ENCODE measurements at regions not wholly inside any gene's neighbourhood (a gene's known extent, or its start where the extent isn't known, plus 50 kb on each side); places are given as distances from the start of the nearest gene placed in this dataset.

DNA sequence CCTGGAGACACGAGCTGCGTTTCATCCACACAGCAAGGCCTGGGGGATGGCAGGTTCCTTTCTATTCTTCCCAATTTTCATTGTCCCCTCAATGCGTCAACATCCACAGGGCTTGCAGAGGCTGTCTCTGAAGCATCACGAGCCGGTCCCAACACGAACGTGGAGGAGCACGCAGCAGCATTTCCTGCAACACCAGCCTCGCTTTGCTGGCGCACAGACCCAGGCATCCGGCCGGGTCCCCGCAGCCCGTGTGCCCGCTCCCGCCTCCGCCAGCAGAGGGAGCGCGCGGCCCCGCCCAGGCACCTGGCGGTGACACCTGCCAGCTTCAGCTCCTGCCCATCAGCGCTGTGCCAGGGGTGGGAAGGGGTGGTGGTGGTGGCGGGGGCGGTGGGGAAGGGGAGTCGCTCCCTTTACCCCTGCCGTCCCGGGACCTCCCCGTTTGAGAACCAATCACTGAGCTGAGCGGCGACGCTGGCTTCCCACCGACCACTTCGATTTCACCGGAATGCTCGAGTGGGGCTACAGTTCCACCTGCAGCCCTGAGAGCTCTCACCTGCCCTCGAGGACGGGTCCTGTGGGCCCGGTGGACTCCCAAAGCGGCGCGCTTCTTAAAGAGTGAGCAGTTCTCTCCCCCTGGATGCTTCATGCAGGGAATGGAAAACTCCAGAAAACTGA is 464.5 kb downstream of the ICE1 start:
- Mint-ChIP-seq H3K4me1 (no peaks in the 10 kb centered on the region), H3K27ac (no peak overlapping the region), H3K4me3 (no peak overlapping the region), H3K9me3 (ENCODE audit: low read depth) (no peaks in the 10 kb centered on the region), H3K27me3 (peaks cover 14% of the 10 kb centered on the region), H3K36me3 (ENCODE audit: low read depth) (no peaks in the 10 kb centered on the region)
- peak; percentile 80 for ATAC-seq
- DNase-seq, result peak; percentile 71
- ChIA-PET POLR2A (no interaction called here), CTCF (interaction anchor here (0.6 to 1.0 kb wide), 3 partner anchors 9 to 581 kb away, joined by 3 to 4 read pairs (median 3); no protein-coding TSS in a partner anchor)
- intact Hi-C loops (cut with DNase I, micrococcal nuclease), result loop anchor here (1.0 to 5.0 kb wide), 3 partner anchors 395 to 690 kb away; no protein-coding TSS in a partner anchor

DNA sequence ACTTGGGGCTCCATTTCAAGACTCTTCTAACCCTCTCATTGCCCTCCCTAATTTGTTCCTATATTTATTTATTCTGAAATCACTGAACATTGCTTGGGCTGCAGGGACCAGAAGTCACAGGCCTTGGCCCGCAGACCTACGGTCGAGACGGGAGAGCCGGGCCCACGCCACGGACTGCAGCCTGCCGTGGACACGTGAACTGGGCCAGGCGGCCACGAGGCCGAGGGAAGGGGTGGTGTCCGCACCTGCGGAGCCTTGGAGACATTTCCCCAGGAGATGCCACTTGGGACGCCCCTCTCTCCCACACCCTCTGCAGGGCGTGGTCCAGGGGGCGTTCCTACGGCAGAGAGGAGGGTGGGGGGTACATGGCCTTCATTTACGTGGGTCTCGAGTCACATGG is 463.9 kb downstream of the ICE1 start:
- no peak overlapping the region for H3K27ac Mint-ChIP-seq
- POLR2A ChIA-PET, result interaction anchor here (0.6 kb wide), 1 partner anchor 87 kb away, joined by 5 read pairs; no protein-coding TSS in a partner anchor
- intact Hi-C loops (cut with DNase I, micrococcal nuclease), result loop anchor here in 1 of 2 experiments (5.0 kb wide), 1 partner anchor 691 kb away; no protein-coding TSS in a partner anchor

DNA sequence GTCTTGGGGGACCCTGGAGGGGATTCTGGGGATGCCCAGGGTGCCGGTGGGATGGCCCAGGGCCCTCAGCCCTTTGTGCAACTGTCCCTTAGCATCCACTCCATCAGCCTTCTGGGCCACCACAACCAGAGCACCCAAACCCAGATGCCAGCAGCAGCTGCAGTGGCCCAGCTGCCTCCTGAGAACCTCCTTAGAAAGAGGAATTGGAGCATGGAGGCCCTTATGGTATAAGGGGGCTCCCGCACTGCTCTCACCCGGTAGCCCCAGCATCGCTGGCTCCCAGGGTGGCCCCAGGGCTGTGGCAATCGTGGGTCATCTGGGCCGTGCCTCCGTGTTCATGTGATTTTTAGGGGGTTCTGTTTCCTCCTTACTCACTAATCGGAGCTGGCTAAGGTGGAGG is 463.3 kb downstream of the ICE1 start:
- no peaks in the 10 kb centered on the region for H3K9me3 Mint-ChIP-seq (ENCODE audit: low read depth)
- CTCF ChIA-PET, result interaction anchor here (0.6 to 1.1 kb wide), 2 partner anchors 15 to 37 kb away, joined by 3 to 4 read pairs; no protein-coding TSS in a partner anchor
- H3K4me1 Mint-ChIP-seq, result no peaks in the 10 kb centered on the region

More for the DNA sequence above, 463.9 kb downstream of the ICE1 start:
- Mint-ChIP-seq H3K36me3 (ENCODE audit: low read depth) (no peaks in the 10 kb centered on the region), H3K4me3 (no peak overlapping the region), H3K4me1 (no peaks in the 10 kb centered on the region), H3K27me3 (peaks cover 13% of the 10 kb centered on the region), H3K9me3 (ENCODE audit: low read depth) (no peaks in the 10 kb centered on the region)
- ATAC-seq (no peak), DNase-seq (no peak)
- CTCF ChIA-PET, result interaction anchor here (0.6 kb wide), 1 partner anchor 15 kb away, joined by 3 read pairs; no protein-coding TSS in a partner anchor

DNA sequence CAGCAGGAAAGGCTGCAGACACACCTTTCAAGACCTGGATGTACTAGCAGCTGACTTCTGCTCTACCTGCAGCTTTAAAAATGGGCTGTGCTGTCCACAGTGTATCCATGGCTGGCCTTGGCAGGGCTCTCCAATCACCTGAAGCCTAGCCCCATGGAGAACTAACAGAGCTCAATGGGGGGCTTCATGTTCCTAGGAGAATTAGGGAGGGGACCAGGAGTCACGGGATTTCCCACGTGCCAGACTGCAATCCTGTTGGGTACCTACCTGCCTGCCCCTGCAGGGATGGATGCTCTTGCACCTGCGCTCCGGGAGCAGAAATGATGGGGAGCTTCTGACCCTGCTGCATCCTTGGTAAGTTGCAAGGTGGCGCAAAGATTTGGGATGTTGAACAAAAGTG is 462.1 kb downstream of the ICE1 start:
- Mint-ChIP-seq H3K36me3 (ENCODE audit: low read depth) (no peaks in the 10 kb centered on the region), H3K27me3 (peaks cover 12% of the 10 kb centered on the region), H3K4me3 (no peak overlapping the region), H3K9me3 (ENCODE audit: low read depth) (no peaks in the 10 kb centered on the region), H3K27ac (no peak overlapping the region), H3K4me1 (no peaks in the 10 kb centered on the region)
- ATAC-seq, result no peak
- CTCF ChIA-PET, result interaction anchor here (1.1 kb wide), 1 partner anchor 36 kb away, joined by 4 read pairs; no protein-coding TSS in a partner anchor
- DNase-seq, result no peak
- POLR2A ChIA-PET, result no interaction called here
- intact Hi-C loops (cut with DNase I, micrococcal nuclease), result no loop called here

More for the DNA sequence above, 463.3 kb downstream of the ICE1 start:
- DNase-seq, result no peak
- Mint-ChIP-seq H3K27ac (no peak overlapping the region), H3K36me3 (ENCODE audit: low read depth) (no peaks in the 10 kb centered on the region), H3K27me3 (peaks cover 11% of the 10 kb centered on the region), H3K4me3 (no peak overlapping the region)
- no peak for ATAC-seq
- POLR2A ChIA-PET, result interaction anchor here (0.6 kb wide), 1 partner anchor 87 kb away, joined by 5 read pairs; no protein-coding TSS in a partner anchor
- intact Hi-C loops (cut with DNase I, micrococcal nuclease), result loop anchor here in 1 of 2 experiments (5.0 kb wide), 1 partner anchor 692 kb away; no protein-coding TSS in a partner anchor

DNA sequence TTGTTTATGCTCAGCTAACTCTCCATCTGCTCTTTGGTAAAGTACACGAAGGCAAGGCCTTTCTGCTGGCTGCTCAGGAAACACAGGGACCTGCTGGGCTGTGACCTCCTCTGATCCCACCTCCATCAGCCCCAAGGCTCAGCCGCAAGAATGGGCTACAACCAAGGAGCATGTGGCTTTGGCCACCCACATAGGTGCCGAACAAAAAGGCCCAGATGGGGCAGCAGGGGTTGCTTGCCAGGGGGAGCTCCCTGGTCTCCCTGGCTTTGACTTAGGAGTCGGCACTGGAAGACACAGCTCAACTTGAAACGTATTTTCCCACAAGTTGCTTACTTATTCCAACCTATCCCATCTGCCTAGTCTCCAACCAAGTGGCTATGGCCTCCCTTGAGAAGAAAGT is 461.1 kb downstream of the ICE1 start:
- CTCF ChIA-PET, result interaction anchor here (0.9 kb wide), 1 partner anchor 505 kb away, joined by 3 read pairs; no protein-coding TSS in a partner anchor
- intact Hi-C loops (cut with DNase I, micrococcal nuclease), result no loop called here
- Mint-ChIP-seq H3K4me1 (no peaks in the 10 kb centered on the region), H3K36me3 (ENCODE audit: low read depth) (no peaks in the 10 kb centered on the region), H3K4me3 (no peak overlapping the region), H3K9me3 (ENCODE audit: low read depth) (no peaks in the 10 kb centered on the region), H3K27me3 (peaks cover 15% of the 10 kb centered on the region), H3K27ac (no peak overlapping the region)
- ATAC-seq (no peak), DNase-seq (no peak)
- POLR2A ChIA-PET, result no interaction called here

DNA sequence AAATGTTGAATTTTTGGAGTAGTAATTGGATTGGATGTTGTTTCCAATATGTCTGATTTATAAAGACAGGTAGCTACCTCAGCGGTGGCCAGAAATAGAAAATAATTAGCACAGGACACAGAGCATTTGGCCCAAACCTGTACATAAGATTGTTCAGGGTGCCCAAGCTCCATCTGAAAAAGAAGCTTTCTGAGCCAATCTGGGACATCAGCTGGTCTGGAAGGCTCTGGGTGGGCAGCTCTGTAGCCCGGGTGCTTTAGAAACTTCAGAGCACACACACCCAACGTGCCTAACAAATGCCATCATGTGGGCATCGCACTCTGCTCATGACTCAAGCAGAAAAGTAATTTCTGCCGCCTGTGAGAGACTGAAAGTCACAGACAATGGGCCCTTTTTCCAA is 460.7 kb downstream of the ICE1 start:
- DNase-seq (no peak), ATAC-seq (no peak)
- Mint-ChIP-seq H3K27ac (no peak overlapping the region), H3K27me3 (peaks cover 15% of the 10 kb centered on the region), H3K4me3 (no peak overlapping the region), H3K36me3 (ENCODE audit: low read depth) (no peaks in the 10 kb centered on the region), H3K9me3 (ENCODE audit: low read depth) (no peaks in the 10 kb centered on the region), H3K4me1 (no peaks in the 10 kb centered on the region)
- ChIA-PET POLR2A (no interaction called here), CTCF (interaction anchor here (0.9 kb wide), 1 partner anchor 505 kb away, joined by 3 read pairs; no protein-coding TSS in a partner anchor)
- intact Hi-C loops (cut with DNase I, micrococcal nuclease), result no loop called here

DNA sequence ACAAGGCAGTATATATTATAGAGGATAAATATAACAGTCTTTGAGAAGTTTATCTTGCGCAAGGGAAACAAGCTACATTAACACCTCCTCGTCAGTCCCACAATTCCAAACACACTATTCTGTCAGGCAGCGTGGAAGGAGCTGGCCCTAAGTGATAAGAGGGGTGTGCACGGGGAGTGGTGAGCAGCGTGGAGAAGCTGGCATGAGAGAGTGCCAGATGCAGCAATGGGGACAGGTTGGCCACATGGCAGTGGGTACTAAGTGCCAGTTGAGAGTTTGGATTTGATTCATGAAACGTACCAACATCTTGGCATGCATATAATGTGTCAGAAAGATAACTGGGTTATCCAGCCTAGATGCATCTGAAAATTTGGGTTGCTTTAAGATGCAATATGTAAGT is 460.2 kb downstream of the ICE1 start:
- no peak for DNase-seq
- peaks cover 15% of the 10 kb centered on the region for H3K27me3 Mint-ChIP-seq
- ChIA-PET POLR2A (no interaction called here), CTCF (interaction anchor here (0.6 to 0.9 kb wide), 2 partner anchors 196 to 506 kb away, joined by 3 to 4 read pairs; no protein-coding TSS in a partner anchor)
- H3K4me3 Mint-ChIP-seq, result no peak overlapping the region
- no peak overlapping the region for H3K27ac Mint-ChIP-seq
- no peaks in the 10 kb centered on the region for H3K36me3 Mint-ChIP-seq (ENCODE audit: low read depth)
- no peak for ATAC-seq
- intact Hi-C loops (cut with DNase I, micrococcal nuclease), result no loop called here
- H3K4me1 Mint-ChIP-seq, result no peaks in the 10 kb centered on the region
- no peaks in the 10 kb centered on the region for H3K9me3 Mint-ChIP-seq (ENCODE audit: low read depth)

DNA sequence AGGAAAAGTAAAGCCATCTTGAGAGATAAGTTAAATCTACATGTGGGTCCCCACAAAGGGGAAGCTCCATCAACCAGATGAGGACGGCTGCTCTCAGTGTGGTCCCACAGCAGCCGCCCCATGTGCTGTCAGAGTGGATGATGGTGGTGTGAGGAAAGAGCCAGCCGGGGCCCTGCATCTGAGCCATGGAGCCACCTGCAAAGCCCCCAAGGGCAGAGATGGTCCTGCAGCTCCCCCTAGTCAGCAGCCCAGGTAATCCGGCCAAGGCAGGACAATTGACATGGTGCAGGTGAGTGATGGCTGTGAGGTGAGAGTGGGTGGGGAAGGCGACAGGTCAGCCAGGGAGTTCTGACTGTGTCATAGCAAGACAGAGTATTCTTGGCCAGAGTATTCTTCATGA is 458.8 kb downstream of the ICE1 start:
- intact Hi-C loops (cut with DNase I, micrococcal nuclease), result no loop called here
- Mint-ChIP-seq H3K4me1 (no peaks in the 10 kb centered on the region), H3K36me3 (ENCODE audit: low read depth) (no peaks in the 10 kb centered on the region), H3K27me3 (peaks cover 15% of the 10 kb centered on the region), H3K27ac (no peak overlapping the region), H3K4me3 (no peak overlapping the region), H3K9me3 (ENCODE audit: low read depth) (no peaks in the 10 kb centered on the region)
- ChIA-PET POLR2A (no interaction called here), CTCF (interaction anchor here (0.6 kb wide), 1 partner anchor 196 kb away, joined by 3 read pairs; no protein-coding TSS in a partner anchor)
- ATAC-seq, result no peak
- no peak for DNase-seq

DNA sequence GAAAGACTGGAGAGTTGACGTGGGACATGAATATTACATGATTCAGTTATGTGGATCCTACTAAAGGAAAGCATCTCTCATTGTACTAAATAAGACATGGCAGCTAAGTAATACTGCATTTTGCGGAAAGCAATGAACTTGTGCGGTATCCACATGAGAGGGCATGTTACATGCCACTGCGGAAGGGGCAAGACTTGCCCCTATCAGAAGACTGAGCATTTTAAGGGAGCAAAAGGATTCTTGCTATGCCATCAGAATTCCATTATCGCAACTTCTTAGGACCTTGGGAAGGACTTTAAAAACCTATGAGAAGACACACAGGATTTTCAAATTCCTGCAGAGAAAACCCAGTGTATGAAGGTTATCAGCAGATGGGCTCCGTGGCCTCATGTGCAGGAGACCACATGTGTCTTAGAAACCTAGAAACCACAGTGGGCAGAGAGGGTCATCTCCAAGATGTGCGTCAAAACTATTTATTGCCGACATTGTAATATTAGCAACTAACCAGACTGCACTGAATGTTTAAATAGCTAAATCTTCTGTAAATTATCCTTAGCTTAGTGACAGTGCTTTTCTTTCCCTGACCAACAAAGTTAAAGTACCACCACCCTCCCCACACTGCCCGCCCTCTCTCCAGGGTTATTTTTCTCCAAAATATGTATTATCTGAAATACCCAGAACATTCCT is 457.7 kb downstream of the ICE1 start:
- H3K27me3 Mint-ChIP-seq, result peaks cover 17% of the 10 kb centered on the region
- ATAC-seq (no peak), DNase-seq (no peak)
- H3K27ac Mint-ChIP-seq, result no peak overlapping the region
- intact Hi-C loops (cut with DNase I, micrococcal nuclease), result no loop called here
- no peak overlapping the region for H3K4me3 Mint-ChIP-seq
- no peaks in the 10 kb centered on the region for H3K36me3 Mint-ChIP-seq (ENCODE audit: low read depth)
- ChIA-PET POLR2A (no interaction called here), CTCF (no interaction called here)
- H3K4me1 Mint-ChIP-seq, result no peaks in the 10 kb centered on the region
- no peaks in the 10 kb centered on the region for H3K9me3 Mint-ChIP-seq (ENCODE audit: low read depth)

DNA sequence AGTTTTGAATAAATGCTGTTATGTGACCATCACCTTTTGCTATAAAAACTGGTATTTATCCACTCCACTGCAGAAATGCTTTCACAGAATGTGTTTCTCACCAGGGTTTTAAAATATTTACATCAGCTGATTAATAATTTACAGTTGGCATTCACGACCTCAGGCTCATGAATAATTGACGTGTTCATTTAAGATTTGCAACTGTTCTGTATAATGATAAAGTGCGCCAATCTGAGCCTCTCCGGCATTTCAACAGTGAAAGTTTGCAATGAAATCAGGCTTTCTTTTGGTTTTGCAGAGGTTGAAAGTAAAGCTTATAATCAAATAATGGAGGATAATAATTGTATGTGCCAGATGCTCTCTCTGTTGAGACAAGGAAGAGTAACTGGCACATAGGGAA is 434.9 kb downstream of the ICE1 start:
- Mint-ChIP-seq H3K36me3 (ENCODE audit: low read depth) (no peaks in the 10 kb centered on the region), H3K27me3 (no peaks in the 10 kb centered on the region), H3K4me1 (no peaks in the 10 kb centered on the region), H3K9me3 (ENCODE audit: low read depth) (no peaks in the 10 kb centered on the region), H3K4me3 (no peak overlapping the region), H3K27ac (no peak overlapping the region)
- ATAC-seq (no peak), DNase-seq (no peak)
- ChIA-PET CTCF (interaction anchor here (0.9 kb wide), 1 partner anchor 10 kb away, joined by 3 read pairs; no protein-coding TSS in a partner anchor), POLR2A (no interaction called here)
- intact Hi-C loops (cut with DNase I, micrococcal nuclease), result no loop called here

DNA sequence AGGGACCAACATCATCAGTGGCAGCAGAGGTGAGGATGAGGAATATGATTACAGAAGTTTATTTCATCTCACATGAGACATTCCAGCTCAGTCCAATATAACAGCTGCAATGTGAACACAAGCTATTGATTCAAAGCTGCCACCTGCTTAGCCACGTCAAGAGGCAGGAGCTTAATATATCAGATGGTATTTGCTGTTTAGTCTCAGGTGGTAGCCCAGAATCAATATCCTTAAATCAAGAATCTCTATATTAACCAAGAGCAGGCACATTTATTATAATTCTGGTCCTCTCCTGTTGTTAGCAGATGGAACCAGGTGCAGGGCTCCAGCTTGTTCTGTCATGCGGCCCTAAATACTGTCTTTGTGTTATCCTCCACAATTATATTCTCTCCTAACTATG is 431.6 kb downstream of the ICE1 start:
- CTCF ChIA-PET, result interaction anchor here (0.6 kb wide), 1 partner anchor 484 kb away, joined by 5 read pairs; no protein-coding TSS in a partner anchor
- ATAC-seq, result no peak
- POLR2A ChIA-PET, result no interaction called here

More for the DNA sequence above, 431.6 kb downstream of the ICE1 start:
- H3K36me3 Mint-ChIP-seq (ENCODE audit: low read depth), result no peaks in the 10 kb centered on the region
- no peaks in the 10 kb centered on the region for H3K4me1 Mint-ChIP-seq
- H3K9me3 Mint-ChIP-seq (ENCODE audit: low read depth), result no peaks in the 10 kb centered on the region
- intact Hi-C loops (cut with DNase I, micrococcal nuclease), result no loop called here
- H3K27me3 Mint-ChIP-seq, result peaks cover under 1% of the 10 kb centered on the region
- H3K4me3 Mint-ChIP-seq, result no peak overlapping the region
- H3K27ac Mint-ChIP-seq, result no peak overlapping the region
- DNase-seq, result no peak

Measured in activated CD4-positive, alpha-beta T cell treated with anti-CD3 and anti-CD28 coated beads for 36 hours (primary cell).